ENCODE measurements at regions not wholly inside any gene's neighbourhood (a gene's known extent, or its start where the extent isn't known, plus 50 kb on each side); places are given as distances from the start of the nearest gene placed in this dataset.

GRCh38 chr3:181081930-181082329, 92.4 kb upstream of the DNAJC19 start:
- no peaks in the 10 kb centered on the region for H3K4me1 ChIP-seq (ENCODE audit: insufficient read depth, low read length)
- no TSS peak for BruUV-seq (replicated peaks)
- H3K9me2 ChIP-seq (replicated peaks; ENCODE audit: low read length): no peaks in the 10 kb centered on the region
- no peak overlapping the region for H3K27ac ChIP-seq (ENCODE audit: low read length)
- intact Hi-C loops (cut with micrococcal nuclease): no loop called here
- H3K9me3 ChIP-seq (ENCODE audit: low read length): no peaks in the 10 kb centered on the region
- no peak overlapping the region for H3K4me2 ChIP-seq (ENCODE audit: low read length)
- H3F3A ChIP-seq (ENCODE audit: low read length, unreplicated experiment): no peaks in the 10 kb centered on the region
- peaks cover 42% of the 10 kb centered on the region for H3K27me3 ChIP-seq (ENCODE audit: low read length)
- H2AFZ ChIP-seq (ENCODE audit: low read length): no peak overlapping the region
- ChIA-PET POLR2A (ENCODE audit: unreplicated experiment) (no interaction called here), CTCF (no interaction called here)
- ATAC-seq: no peak
- H3K9ac ChIP-seq (ENCODE audit: low read length): no peak overlapping the region
- no peaks in the 10 kb centered on the region for H3K79me2 ChIP-seq (ENCODE audit: low read length)
- DNase-seq: no peak
- no peaks in the 10 kb centered on the region for H3K36me3 ChIP-seq (ENCODE audit: low read depth, low read length)
- no peak overlapping the region for H3K4me3 ChIP-seq (ENCODE audit: low read length)
- TF ChIP-seq EZH2 (IDR thresholded peaks at IDR 0.05; ENCODE audit: low read length, unreplicated experiment): no peak
- no peak for TF ChIP-seq EZH2phosphoT487 (IDR thresholded peaks at IDR 0.05; ENCODE audit: borderline replicate concordance, low read length)
- no peak for TF ChIP-seq CTCF (conservative IDR thresholded peaks at IDR 0.05; ENCODE audit: low read depth, low read length)
- no peaks in the 10 kb centered on the region for H4K20me1 ChIP-seq (ENCODE audit: low read length)

GRCh38 chr3:181076558-181076957, 87.0 kb upstream of the DNAJC19 start:
- intact Hi-C loops (cut with micrococcal nuclease): no loop called here
- ATAC-seq: no peak
- TF ChIP-seq EZH2phosphoT487 (IDR thresholded peaks at IDR 0.05; ENCODE audit: borderline replicate concordance, low read length) (no peak), EZH2 (IDR thresholded peaks at IDR 0.05; ENCODE audit: low read length, unreplicated experiment) (no peak), CTCF (conservative IDR thresholded peaks at IDR 0.05; ENCODE audit: low read depth, low read length) (no peak)
- no peak overlapping the region for H2AFZ ChIP-seq (ENCODE audit: low read length)
- H3K79me2 ChIP-seq (ENCODE audit: low read length): no peaks in the 10 kb centered on the region
- H3K9me2 ChIP-seq (replicated peaks; ENCODE audit: low read length): no peaks in the 10 kb centered on the region
- H3F3A ChIP-seq (ENCODE audit: low read length, unreplicated experiment): no peaks in the 10 kb centered on the region
- H3K27ac ChIP-seq (ENCODE audit: low read length): no peak overlapping the region
- no peak overlapping the region for H3K9ac ChIP-seq (ENCODE audit: low read length)
- no TSS peak for BruUV-seq (replicated peaks)
- H3K27me3 ChIP-seq (ENCODE audit: low read length): peaks cover 21% of the 10 kb centered on the region
- POLR2A ChIA-PET (ENCODE audit: unreplicated experiment): no interaction called here
- CTCF ChIA-PET: no interaction called here
- no peak for DNase-seq
- no peak overlapping the region for H3K4me3 ChIP-seq (ENCODE audit: low read length)
- H3K4me2 ChIP-seq (ENCODE audit: low read length): no peak overlapping the region
- no peaks in the 10 kb centered on the region for H3K36me3 ChIP-seq (ENCODE audit: low read depth, low read length)
- no peaks in the 10 kb centered on the region for H3K9me3 ChIP-seq (ENCODE audit: low read length)
- H3K4me1 ChIP-seq (ENCODE audit: insufficient read depth, low read length): no peaks in the 10 kb centered on the region
- no peaks in the 10 kb centered on the region for H4K20me1 ChIP-seq (ENCODE audit: low read length)

- DNase-seq: no peak
- ATAC-seq: no peak
- POLR2A ChIA-PET (ENCODE audit: unreplicated experiment): no interaction called here
- Histone ChIP-seq H3K9me2 (replicated peaks; ENCODE audit: low read length) (no peaks in the 10 kb centered on the region), H3K36me3 (ENCODE audit: low read depth, low read length) (no peaks in the 10 kb centered on the region), H2AFZ (ENCODE audit: low read length) (no peak overlapping the region), H3F3A (ENCODE audit: low read length, unreplicated experiment) (no peaks in the 10 kb centered on the region), H3K27me3 (ENCODE audit: low read length) (peaks cover 17% of the 10 kb centered on the region), H3K79me2 (ENCODE audit: low read length) (no peaks in the 10 kb centered on the region), H3K4me2 (ENCODE audit: low read length) (no peak overlapping the region), H3K9ac (ENCODE audit: low read length) (no peak overlapping the region), H3K9me3 (ENCODE audit: low read length) (no peaks in the 10 kb centered on the region), H3K27ac (ENCODE audit: low read length) (no peak overlapping the region), H4K20me1 (ENCODE audit: low read length) (no peaks in the 10 kb centered on the region), H3K4me1 (ENCODE audit: insufficient read depth, low read length) (no peaks in the 10 kb centered on the region), H3K4me3 (ENCODE audit: low read length) (no peak overlapping the region)
- no peak for TF ChIP-seq EZH2 (IDR thresholded peaks at IDR 0.05; ENCODE audit: low read length, unreplicated experiment)
- TF ChIP-seq EZH2phosphoT487 (IDR thresholded peaks at IDR 0.05; ENCODE audit: borderline replicate concordance, low read length): no peak
- TF ChIP-seq CTCF (conservative IDR thresholded peaks at IDR 0.05; ENCODE audit: low read depth, low read length): no peak
- CTCF ChIA-PET: no interaction called here
- intact Hi-C loops (cut with micrococcal nuclease): no loop called here
- BruUV-seq (replicated peaks): no TSS peak
These were observed 85.6 kb upstream of the DNAJC19 start for GRCh38 chr3:181075098-181075497.
